Lung (tissue), 11 donors: ENCODE measurements at regions not wholly inside any gene's neighbourhood (a gene's known extent, or its start where the extent isn't known, plus 50 kb on each side); places are given as distances from the start of the nearest gene placed in this dataset.
A peak's percentile ranks its signal among the peaks of the same experiment; 100 is the strongest.

ENCODE experiments used
- ATAC-seq: fragments of 200-7000 bp; cut with Tn5 transposase; one replicate; pipeline ENCODE4 v1.9.1; 2020; ENCODE audit warnings: moderate number of reproducible peaks; ENCODE audit not compliant: insufficient read depth, low FRiP score
- DNase-seq, 3 donors: peaks; one replicate each; pipeline ENCODE4 v3.0.0-alpha.2; 2013 to 2017
- H3K27ac ChIP-seq, 2 donors: one replicate each; pipeline ENCODE4 v1.5.1; 2013; ENCODE audit warnings: mild to moderate bottlenecking in 2 of 2, moderate library complexity in 2 of 2, control low read depth in 1 of 2, inconsistent platforms in 1 of 2, low read depth in 1 of 2, low read length in 1 of 2
- H3K27me3 ChIP-seq, 3 donors: one replicate each; pipeline ENCODE4 v1.5.1; 2013; ENCODE audit warnings: low read length in 2 of 3; ENCODE audit not compliant: control insufficient read depth in 3 of 3, insufficient read depth in 3 of 3
- H3K36me3 ChIP-seq, 4 donors: one replicate each; pipeline ENCODE4 v1.5.1; 2013; ENCODE audit warnings: low read length in 4 of 4, mild to moderate bottlenecking in 1 of 4, moderate library complexity in 1 of 4; ENCODE audit not compliant: control insufficient read depth in 4 of 4, insufficient read depth in 4 of 4
- H3K4me1 ChIP-seq, 5 donors: one replicate each; pipeline ENCODE4 v1.5.1; 2013; ENCODE audit warnings: low read length in 5 of 5, mild to moderate bottlenecking in 2 of 5, moderate library complexity in 1 of 5; ENCODE audit not compliant: control insufficient read depth in 5 of 5, insufficient read depth in 5 of 5
- H3K4me3 ChIP-seq: one replicate; pipeline ENCODE4 v1.5.1; 2013; ENCODE audit warnings: mild to moderate bottlenecking, control low read depth, moderate library complexity
- H3K9ac ChIP-seq, 2 donors: one replicate each; pipeline ENCODE4 v1.5.1; 2013; ENCODE audit warnings: low read length in 2 of 2, control low read depth in 1 of 2; ENCODE audit not compliant: insufficient read depth in 1 of 2
- H3K9me3 ChIP-seq, 4 donors: one replicate each; pipeline ENCODE4 v1.5.1; 2013; ENCODE audit warnings: low read length in 3 of 4, mild to moderate bottlenecking in 1 of 4, moderate library complexity in 1 of 4; ENCODE audit not compliant: control insufficient read depth in 4 of 4, insufficient read depth in 3 of 4
- WGBS, 2 donors: extraction: QIAGEN DNeasy Blood & Tissue Kit; methylation state at CpG; one replicate each; pipeline ENCODE4 v1.1.7; 2013; 5-methylcytosine and 5-hydroxymethylcytosine counted together
- TF ChIP-seq, protein P1 (sequence below): IDR thresholded peaks from 2 replicates; pipeline ENCODE4 v1.5.1; 2012; ENCODE audit warnings: mild to moderate bottlenecking; ENCODE audit errors: control extremely low read depth, extremely low read depth
- donor health status: control.
- donor health status: control.
- donor health status: Bipolar disorder and iron deficiency.
- donor health status: healthy.
- donor health status: DM: yes; HTN: yes; CAD: no.

DNA sequence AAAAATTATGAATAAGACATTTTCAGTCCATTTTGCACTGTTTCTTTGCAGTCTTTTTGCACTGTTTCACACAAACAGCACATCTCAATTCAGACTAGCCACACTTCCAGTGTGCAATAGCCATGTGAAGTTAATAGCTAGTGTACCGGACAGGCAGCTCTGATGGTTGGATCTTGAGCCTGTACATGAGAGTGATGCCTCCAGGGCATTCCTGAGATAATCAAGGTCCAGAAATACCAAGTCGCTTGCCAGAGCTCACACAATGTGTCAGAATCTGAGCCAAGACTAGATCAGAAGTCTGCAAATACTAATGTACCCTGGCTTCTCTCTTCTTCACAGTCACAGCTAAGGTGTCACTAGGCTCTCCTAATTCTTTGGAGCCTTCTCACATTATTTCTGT lies 180.2 kb downstream of the OSR1 start:
- DNase-seq (peak in 2 of 3 donors; percentile 30 to 44), ATAC-seq (no peak)
- Histone ChIP-seq H3K27me3 (no peaks in the 10 kb centered on the region), H3K4me1 (peaks cover 0 to 30% (median 0%) of the 10 kb centered on the region in 5 donors), H3K9ac (no peak overlapping the region), H3K4me3 (no peak overlapping the region), H3K36me3 (no peaks in the 10 kb centered on the region), H3K9me3 (peaks cover 0 to 3% (median 0%) of the 10 kb centered on the region in 4 donors), H3K27ac (no peak overlapping the region)
- 72 to 76% methylated on average over 2 of the region's 2 CpGs for whole genome bisulfite sequencing, 2 donors
- TF ChIP-seq, protein P1, sequence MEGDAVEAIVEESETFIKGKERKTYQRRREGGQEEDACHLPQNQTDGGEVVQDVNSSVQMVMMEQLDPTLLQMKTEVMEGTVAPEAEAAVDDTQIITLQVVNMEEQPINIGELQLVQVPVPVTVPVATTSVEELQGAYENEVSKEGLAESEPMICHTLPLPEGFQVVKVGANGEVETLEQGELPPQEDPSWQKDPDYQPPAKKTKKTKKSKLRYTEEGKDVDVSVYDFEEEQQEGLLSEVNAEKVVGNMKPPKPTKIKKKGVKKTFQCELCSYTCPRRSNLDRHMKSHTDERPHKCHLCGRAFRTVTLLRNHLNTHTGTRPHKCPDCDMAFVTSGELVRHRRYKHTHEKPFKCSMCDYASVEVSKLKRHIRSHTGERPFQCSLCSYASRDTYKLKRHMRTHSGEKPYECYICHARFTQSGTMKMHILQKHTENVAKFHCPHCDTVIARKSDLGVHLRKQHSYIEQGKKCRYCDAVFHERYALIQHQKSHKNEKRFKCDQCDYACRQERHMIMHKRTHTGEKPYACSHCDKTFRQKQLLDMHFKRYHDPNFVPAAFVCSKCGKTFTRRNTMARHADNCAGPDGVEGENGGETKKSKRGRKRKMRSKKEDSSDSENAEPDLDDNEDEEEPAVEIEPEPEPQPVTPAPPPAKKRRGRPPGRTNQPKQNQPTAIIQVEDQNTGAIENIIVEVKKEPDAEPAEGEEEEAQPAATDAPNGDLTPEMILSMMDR, result no peak

DNA sequence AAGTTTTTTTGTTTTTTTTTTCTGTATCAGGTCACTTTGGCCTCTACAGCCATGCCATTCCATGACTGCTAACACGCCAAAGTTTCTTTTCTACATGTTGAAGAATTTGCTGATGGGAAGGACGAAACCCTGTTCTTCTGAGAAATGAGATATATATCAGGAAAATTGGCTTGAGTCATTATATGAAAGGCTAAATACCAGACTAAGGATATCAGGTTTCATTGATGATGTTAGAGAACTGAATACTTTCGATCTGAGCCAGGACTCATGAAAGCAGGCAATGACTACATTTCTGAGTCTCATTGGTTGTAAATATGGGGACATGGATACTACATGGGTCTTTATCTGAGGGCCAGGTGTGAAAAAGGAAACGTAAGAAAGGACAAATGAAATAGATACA lies 181.4 kb downstream of the OSR1 start:
- peaks cover 0 to 31% (median 0%) of the 10 kb centered on the region in 5 donors for H3K4me1 ChIP-seq
- no peaks in the 10 kb centered on the region for H3K36me3 ChIP-seq
- 81 to 88% methylated on average over 4 of the region's 4 CpGs for WGBS, 2 donors
- DNase-seq (no peak), ATAC-seq (no peak)
- peaks cover 0 to 3% (median 0%) of the 10 kb centered on the region in 4 donors for H3K9me3 ChIP-seq
- TF ChIP-seq, protein P1, result no peak
- H3K27me3 ChIP-seq, result no peaks in the 10 kb centered on the region
- no peak overlapping the region for H3K9ac ChIP-seq
- H3K27ac ChIP-seq, result no peak overlapping the region
- no peak overlapping the region for H3K4me3 ChIP-seq

GRCh38 chr2:19176172-19176852 lies 182.1 kb downstream of the OSR1 start:
- Histone ChIP-seq H3K27ac (no peak overlapping the region), H3K4me3 (no peak overlapping the region), H3K9ac (no peak overlapping the region), H3K36me3 (no peaks in the 10 kb centered on the region), H3K4me1 (peaks cover 0 to 31% (median 0%) of the 10 kb centered on the region in 5 donors), H3K27me3 (no peaks in the 10 kb centered on the region), H3K9me3 (peaks cover 0 to 3% (median 0%) of the 10 kb centered on the region in 4 donors)
- TF ChIP-seq, protein P1, result no peak
- 65 to 89% methylated on average over 3 of the region's 3 CpGs for WGBS, 2 donors
- ATAC-seq (no peak), DNase-seq (no peak)
